ENCODE measurements at regions not wholly inside any gene's neighbourhood (a gene's known extent, or its start where the extent isn't known, plus 50 kb on each side); places are given as distances from the start of the nearest gene placed in this dataset.

DNA sequence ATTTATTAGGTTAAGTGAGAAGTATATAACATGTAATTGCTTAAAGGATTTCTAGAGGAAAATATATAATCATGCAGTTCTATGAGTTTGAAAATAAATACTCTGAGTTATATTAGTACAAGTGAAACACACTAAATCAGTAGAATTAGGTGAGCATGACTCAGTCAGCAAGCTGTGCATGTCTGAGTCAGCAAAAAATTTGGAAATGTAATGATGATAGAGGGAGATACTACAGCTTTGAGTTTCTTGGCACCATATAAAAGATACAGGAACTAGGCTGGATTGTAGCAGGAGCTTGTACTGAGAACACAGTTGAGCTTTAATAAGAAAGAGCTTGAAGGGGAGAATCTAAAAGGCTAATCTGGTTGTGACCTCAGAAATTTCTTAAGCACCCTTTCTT, 1224.6 kb downstream of the CDH8 start:
- TF ChIP-seq, protein P1, sequence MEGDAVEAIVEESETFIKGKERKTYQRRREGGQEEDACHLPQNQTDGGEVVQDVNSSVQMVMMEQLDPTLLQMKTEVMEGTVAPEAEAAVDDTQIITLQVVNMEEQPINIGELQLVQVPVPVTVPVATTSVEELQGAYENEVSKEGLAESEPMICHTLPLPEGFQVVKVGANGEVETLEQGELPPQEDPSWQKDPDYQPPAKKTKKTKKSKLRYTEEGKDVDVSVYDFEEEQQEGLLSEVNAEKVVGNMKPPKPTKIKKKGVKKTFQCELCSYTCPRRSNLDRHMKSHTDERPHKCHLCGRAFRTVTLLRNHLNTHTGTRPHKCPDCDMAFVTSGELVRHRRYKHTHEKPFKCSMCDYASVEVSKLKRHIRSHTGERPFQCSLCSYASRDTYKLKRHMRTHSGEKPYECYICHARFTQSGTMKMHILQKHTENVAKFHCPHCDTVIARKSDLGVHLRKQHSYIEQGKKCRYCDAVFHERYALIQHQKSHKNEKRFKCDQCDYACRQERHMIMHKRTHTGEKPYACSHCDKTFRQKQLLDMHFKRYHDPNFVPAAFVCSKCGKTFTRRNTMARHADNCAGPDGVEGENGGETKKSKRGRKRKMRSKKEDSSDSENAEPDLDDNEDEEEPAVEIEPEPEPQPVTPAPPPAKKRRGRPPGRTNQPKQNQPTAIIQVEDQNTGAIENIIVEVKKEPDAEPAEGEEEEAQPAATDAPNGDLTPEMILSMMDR (IDR thresholded peaks at IDR 0.05) = no peak
- TF ChIP-seq POLR2A (IDR thresholded peaks at IDR 0.05) = no peak

All from stomach (tissue), 4 donors.